GM18519 (cell line): ENCODE measurements at regions not wholly inside any gene's neighbourhood (a gene's known extent, or its start where the extent isn't known, plus 50 kb on each side); places are given as distances from the start of the nearest gene placed in this dataset.

Experiments used
- ATAC-seq: cut with Tn5 transposase; IDR thresholded peaks from one replicate; pipeline ENCODE4 v1.9.1; 2021; ENCODE audit warnings: mild to moderate bottlenecking, moderate library complexity; ENCODE audit not compliant: unreplicated experiment, low FRiP score

DNA sequence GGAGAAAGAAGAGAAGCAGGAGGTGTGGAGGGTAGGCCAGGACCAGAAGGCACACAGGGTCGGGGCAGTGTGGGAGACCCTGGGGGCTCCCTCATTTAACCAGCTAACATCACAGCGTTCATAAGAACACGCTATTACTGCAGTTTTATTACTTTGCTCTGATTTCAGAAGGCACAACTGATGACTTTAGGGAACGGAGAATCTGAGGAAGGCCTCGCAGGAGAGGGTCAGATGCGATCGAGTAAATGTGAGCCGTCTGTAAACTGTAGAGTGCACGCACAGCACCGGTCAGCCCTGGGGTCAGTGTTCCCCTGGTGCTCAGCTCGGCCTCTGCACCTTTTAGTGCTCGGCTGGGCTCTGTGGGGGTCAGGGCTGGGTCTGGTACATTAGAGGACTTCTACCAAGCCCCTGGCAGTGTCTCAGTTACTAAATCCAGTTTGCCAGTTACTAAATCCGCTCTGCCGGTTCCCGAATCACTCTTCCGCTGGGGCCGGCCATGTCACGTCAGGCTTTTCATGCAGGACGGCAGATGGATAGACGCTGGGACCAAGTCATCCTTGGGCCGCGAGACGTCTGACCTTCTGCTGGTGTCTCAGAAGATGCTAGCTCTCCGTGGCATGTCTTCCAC, 325.9 kb downstream of the SEC14L1 start:
- ATAC-seq, result no peak

DNA sequence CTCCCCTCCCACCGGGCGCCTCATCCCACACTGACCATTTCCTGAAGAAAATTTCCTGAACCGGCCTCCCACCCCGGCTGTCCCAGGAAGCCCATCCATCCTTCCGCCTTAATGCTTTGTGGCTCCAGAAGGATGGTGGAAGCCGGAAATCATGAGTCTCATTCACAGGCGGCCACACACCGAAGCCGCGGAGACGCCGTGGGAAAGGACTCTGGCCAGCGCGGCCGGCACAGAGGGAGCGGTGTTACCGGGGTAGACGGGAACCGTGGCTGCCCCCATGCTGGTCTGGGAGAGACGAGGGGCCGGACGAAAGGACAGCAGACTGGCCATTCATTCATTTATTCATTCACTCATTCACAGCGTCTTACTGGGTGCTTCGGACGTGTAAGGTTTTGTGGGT, 326.8 kb downstream of the SEC14L1 start:
- no peak for ATAC-seq

DNA sequence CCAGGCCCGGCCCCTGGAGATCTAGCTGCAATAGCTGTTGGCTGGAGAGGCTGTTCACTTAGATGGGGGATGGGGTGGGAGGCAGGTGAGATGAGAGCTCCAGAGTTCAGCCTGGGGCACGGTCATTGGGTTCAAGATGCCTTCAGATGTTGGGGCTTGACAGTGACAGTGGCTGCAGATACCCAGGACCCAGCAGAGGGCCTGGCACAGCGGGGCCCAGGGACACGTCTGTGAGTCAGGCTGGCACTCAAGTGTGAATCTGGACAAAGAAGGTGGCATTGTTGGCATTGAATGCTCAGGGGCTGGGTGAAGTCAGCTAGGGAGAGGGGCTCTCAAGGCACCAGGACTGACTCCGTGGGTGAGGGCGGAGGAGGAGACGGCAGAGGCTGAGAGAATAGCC, 328.1 kb downstream of the SEC14L1 start:
- no peak for ATAC-seq

DNA sequence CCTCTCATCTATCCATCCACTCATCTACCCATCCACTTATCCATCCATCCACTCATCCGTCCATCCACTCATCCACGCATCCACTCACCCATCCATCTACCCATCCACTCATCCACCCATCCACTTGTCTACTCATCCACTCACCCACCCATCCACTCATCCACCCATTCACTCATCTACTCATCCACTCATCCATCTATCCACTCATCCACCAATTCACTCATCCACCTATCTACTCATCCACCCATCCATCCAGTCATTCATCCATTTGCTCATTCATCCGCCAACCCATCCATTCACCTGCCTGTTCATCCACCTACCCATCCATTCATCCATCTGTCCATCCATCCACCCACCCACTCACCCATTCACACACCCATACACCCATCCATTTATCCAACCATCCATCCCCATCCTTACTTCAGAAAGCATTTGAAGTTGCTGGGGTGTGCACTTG, 329.6 kb downstream of the SEC14L1 start:
- no peak for ATAC-seq

DNA sequence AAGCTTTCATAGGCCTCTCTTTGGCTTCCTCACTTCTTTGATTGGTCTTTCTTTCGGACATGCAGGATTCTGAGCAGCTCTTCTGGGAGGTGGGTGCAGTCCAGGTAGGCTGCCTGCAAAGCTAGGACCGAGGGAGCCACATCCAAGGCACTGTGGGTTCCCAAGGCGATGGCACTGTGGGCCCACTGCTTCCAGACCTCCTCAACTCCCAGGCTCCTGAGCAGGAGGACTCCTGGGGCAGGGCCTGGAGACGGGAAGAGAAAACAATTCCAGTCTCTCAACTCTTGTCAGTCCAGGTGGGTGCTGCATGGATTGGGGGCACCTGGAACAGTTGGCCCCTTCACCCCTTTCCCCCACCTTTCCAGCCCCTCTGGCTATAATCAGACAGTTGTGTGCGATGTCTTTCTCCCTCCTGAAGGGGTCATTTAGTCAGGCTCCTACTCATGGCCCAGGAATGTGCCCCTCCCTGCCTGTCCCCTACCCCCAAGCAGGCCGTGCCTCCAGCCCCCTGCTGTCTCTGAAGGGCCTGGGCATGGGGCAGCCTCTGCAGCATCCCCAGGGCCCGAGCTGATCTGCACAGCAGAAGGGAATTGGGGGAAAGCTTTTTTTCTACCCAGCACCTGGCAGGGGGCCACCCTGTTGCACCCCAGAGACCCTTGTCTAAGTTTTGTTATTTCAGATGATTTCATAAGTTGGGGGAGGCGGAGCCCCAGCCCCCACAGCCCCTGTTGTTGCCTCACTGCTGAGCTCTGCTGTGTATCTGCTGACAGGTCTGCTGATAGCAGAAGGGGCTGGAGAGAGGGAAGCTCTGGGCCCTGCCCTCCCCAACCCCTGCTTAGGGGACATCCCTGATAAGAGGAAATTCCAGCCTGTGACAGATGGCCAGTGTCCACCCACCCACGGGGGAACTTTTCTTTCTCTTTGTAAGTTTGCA, 330.3 kb downstream of the SEC14L1 start:
- ATAC-seq, result no peak

DNA sequence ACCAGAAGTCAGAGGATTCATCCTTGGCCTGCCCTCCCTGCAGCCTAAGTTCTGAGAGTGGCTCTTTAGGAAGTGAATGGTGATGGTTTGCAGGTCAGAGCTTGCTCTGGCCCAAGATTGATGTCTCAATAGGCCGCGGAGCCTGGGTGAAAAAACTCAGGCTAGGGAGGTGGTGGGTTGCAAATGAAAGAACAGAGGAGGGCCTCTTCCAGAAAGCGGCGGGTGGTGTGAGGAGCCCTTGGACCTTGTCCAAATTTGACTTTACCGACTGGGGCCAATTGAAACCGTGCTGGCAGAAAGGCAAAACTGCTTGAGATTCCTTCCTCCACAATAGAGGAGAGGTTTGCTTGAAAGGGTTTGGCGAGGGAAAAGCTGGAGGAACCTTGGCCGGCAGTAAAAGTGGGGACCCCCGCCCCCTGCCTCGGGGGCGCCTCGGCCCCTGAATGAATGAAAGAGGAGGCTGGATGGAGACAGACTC, 331.3 kb downstream of the SEC14L1 start:
- no peak for ATAC-seq

DNA sequence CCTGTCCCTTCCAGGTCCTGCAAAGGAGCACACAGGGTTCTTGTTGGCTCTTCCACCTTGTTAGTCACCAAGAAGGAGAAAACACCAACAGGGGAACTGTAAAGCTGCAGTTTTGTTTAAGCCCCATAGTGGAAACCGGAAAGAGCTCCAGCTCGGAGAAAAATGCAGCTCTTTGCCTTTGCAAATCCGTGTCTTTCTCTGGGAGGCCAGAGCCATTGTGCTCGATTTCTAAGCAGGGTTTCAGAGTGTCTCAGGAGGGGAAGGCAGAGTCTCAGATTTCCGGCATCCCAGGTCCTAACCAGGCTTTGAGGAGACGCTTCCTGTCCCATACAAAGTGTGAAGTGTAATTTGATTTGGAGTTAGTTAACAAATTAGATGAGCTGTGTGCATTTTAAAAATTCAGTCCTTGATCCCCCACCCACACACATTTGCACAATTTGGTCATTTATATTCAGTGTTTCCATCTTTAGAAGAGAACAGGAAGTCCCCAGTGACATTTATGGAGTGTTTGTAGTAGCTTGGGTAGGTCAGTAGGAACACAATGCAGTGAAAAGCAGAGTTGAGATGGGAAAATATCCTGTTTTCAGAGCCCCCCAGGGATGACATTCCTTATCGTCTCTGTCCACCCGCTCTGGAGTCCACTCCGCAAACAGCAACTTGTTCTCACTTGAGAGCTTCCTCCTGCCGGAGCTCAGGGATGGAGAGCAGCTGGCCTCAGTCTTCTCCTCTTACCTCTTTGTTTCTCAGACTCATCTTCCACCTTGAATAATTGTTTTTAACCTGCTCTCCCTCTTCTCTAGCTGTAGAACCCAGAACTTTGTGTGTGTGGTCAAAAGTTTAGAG, 331.9 kb downstream of the SEC14L1 start:
- ATAC-seq, result no peak

DNA sequence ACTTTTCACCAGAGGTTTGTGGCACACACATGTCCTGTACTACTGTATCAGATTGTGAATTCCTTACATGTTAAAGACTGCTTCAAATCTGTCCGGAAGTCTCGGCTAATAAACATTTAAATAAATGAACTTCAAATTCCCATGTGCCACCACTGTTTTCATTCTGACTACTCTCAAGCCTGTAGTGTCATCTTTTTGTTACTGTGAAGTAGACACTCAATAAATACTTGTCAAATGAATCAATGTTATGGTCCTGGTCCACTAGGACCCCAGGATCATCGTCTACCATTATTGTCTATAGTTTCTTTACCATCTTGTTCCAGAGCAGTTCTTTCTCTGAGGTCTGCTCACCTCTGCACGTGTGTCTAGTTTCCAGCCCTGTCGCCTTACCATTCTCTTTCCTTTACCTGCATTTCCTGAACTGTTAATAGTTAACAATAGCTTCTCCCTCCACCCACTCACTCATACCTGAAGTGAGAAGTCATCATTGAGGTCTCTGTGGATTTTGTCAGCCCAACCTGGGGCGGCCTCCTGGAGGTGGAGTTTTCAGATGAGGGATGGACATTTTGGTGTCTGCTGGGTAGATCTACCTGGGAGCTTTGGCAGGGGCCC, 333.0 kb downstream of the SEC14L1 start:
- ATAC-seq, result no peak

DNA sequence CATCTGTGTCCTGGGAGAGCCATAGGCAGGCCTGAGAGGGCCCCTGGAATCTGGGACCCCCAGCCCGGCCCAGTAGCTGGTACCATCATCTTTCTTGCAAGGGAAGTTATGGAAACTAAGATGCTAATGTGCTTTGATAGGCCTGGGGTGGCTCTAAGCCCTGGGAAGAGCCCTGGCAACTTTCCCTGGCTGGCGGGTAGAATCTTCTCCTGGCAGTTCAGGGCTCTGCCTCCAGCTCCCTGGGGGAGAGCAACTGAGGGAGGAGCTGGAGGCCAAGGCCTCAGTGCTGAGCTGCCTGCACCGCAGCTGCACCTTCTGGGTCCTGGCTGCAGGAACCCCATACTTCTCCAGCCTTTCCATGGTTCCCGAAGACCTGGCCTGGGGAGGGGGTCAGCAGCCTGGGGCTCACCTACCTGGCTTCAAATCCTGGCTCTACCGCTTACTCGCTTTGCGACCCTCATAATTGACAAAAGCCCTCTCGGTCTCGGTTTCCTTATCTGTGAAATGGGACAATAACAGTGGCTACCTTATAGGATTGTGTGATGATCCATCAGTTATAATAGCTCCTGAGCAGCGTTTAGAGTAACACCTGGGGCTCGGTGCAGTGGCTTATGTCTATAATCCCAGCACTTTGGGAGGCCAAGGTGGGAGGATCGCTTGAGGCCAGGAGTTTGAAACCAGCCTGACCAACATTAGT, 333.7 kb downstream of the SEC14L1 start:
- no peak for ATAC-seq

DNA sequence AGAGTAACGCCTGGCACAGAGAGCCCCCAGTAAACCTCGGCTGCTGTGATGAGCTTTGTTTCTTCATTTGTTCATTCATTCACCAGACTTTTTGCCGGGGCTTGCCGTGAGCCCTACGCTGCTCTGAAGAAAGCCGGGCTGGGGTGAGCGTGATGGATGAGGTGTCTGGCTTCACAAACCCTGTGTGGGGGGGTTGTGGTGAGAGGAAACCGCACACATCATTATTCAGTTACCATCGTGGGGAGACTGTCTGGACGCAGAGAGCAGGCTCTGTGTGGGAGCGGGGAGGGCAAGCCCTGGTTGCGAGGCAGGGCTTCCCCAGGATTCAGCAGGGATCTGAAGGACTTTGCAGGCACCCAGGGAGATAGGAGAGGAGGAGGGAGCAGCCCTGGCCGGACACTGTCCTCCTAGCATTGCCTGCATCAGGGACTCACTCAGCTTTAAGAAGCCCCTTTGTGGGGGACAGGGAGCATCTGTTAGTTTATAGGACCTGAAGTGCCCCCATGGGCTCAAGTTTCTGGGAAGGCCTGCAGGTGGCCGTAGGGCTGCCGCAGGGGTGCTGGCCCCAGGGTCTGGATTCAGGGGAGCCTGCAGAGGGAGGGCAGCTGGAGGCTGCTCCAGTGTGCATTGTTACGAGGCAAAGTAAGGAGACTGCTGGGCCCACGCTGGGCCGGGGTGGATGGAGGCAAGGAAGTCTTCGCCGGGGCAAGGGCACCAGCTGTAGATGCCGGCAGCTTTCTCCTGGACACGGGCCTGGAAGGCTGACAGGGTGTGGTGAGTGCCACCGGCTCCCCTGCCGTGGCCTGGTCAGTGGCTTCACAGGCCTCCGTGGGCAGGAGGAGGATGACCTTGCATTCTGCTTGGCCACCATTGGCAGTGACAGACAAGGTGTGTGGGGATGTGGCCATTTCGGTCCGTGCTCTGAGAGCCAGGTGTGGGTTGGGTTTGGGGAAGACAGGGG, 334.5 kb downstream of the SEC14L1 start:
- no peak for ATAC-seq

DNA sequence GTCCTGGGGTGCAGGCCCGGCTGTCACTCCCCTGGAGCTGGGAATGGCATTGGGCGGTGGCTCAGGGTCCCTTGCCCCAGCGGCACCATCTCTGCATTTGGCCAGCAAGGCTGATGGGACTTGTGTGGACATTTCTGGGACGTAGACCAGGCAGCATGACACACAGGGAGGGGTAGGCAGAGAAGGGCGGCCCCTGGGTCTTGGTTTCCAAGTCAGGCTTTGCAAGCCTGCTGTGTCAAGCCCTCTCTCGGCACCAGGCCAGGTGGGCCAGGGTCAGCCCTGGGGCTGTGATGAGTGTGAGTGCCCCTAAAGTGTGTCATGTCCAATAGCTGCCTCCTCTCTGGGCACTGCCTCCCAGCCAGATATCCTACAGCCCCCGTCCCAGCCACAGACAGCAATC, 335.2 kb downstream of the SEC14L1 start:
- no peak for ATAC-seq

DNA sequence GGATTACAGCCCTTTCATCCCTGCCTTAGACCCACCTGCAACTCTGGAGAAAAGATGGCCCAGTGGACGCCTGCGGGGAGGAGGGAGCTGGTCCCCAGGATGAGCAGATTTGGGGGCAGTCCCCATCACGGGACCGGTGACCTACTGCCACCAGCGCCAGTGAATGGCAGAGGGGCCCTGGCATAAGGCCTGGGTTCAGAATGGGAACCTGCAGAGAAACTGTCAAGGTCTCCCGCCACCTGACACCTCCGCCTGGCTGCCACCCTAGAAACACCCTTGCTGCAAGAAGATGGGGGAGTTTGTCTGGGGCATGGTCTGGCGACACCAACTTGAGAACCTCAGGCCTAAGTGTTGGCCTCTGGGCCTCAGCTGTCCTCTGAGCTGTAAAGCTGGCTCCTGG, 335.7 kb downstream of the SEC14L1 start:
- ATAC-seq, result no peak

DNA sequence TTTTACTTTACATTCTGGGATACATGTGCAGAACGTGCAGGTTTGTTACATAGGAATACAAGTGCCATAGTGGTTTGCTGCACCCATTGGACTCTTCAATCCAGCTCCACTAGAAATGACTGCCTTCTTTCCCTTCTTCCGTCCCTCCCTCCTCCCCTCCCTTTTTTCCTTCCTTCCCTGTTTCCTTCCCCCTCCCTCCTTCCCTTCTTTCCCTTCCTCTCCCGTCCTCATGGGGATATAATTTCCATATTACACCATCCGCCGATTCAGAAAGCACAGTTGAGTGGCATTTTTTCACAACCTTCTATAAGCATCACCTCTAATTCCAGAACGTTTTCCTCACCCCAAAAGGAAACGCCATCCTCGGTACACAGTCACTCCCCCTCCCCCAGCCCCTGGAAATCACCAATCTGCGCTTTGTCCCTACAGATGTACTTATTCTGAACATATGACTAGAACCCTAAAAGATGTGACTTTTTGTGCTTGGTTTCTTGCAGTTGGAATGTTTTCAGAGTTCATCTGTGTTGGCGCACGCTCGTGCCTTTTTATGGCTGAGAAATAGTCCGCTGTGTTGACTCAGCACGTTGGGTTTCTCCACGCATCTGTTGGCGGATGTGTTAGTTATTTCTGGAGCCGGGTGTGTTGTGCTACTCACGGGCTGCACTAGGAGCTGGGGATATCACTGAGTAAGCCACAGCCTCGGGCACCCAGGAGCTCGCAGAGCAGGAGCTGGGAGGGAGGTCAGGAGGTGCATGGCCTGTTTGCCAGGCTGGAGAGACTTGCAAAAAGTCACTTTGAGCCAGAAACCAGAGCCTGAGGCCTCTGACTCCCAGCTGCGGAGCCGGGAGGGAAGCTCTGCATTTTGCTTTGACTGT, 336.4 kb downstream of the SEC14L1 start:
- no peak for ATAC-seq

DNA sequence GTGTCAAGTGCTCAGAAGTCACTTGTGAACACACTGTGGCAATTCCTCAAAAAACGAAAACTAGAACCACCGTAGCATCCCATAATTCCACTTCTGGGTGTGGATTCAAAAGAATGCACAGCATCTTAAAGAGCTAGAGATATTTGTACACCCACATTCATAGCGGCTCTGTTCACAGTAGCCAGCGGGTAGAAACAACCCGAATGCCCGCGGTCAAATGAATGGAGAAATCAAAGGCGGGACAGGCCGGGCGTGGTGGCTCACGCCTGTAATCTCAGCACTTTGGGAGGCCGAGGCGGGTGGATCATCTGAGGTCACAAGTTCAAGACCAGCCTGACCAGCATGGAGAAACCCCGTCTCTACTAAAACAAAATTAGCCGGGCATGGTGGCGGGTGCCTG, 337.5 kb downstream of the SEC14L1 start:
- no peak for ATAC-seq

DNA sequence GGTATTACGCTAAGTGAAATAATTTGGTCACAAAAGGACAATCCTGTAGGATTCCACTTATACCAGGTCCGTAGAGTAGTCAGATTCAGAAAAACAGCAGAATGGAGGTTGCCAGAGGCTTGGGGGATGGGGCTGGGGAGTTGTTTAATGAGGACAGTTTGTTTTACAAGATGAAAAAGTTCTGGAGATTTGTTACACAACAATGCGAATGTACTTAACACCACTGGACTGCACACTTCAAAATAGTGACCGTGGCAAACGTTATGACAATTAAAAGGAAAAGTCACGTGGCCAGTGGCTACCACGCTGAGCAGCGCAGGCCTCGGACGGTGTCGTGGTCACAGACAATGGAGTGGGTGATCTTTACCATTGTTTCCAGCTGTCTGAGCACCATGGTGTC, 338.1 kb downstream of the SEC14L1 start:
- no peak for ATAC-seq

DNA sequence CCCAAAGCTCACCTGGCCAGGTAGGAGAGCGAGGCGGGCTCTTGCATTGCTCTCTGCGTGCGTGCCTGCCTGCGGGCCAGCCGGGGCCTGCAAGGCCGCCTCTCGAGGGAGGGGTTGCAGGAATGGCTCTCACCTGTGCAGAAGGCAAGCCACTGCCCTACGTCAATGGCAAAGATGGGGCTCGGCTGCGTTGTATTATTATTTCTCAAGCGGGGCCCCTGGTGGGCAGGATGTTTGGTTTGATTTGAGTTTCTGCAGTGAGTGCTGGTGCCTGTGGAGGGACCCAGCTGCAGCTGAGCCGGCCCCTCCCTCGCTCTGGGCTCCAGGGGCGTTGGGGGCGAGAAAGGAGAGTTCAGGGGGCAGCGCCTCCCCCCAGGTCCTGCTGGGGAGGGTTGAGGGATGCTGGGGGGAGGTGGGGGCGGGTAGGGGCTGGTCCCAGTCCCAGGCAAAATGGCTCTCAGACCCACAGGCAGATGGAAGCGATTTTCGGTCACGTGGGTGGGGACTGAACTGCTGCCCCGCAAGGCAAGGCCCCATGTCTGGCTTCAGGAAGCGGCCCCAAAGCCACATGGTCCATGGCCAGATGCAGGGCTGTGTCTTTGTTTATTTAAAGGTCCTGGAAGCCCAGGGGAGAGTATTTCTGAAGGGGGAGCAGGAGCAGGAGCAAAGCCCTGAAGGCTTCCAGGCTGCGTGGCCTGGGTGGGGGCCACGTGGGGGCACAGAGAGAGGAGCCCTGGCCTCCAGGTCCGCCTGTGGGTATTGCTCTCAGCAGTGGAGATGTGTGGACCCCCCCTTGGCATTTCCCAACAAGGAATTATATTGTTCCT, 338.8 kb downstream of the SEC14L1 start:
- ATAC-seq, result no peak

DNA sequence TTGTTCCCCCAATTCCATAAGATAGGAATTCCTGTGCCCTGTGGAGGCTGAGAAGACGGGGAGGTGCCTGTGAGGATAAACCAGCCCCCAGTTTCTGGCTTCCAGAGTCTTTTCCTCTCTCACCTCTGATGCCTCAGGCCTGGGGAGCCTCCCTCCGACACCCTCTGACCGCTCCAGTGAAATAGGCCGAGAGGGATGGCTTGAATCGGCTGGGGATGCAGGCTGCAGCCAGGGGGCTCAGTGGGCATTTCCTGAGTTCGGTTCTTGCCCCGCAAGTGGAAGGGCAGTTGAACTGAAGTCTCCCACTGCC, 339.4 kb downstream of the SEC14L1 start:
- no peak for ATAC-seq
